IPS-18c (cell line): ENCODE measurements at regions not wholly inside any gene's neighbourhood (a gene's known extent, or its start where the extent isn't known, plus 50 kb on each side); places are given as distances from the start of the nearest gene placed in this dataset.

Experiments
- H3K4me3 ChIP-seq: 2 replicates; pipeline ENCODE4 v1.7.0; 2013; ENCODE audit warnings: low read depth, mild to moderate bottlenecking, low read length, moderate library complexity; ENCODE audit not compliant: insufficient read depth
- H3K9me3 ChIP-seq: one replicate; pipeline ENCODE4 v1.6.1; 2013; ENCODE audit warnings: mild to moderate bottlenecking, low read length, moderate library complexity; ENCODE audit not compliant: control insufficient read depth, insufficient read depth

DNA sequence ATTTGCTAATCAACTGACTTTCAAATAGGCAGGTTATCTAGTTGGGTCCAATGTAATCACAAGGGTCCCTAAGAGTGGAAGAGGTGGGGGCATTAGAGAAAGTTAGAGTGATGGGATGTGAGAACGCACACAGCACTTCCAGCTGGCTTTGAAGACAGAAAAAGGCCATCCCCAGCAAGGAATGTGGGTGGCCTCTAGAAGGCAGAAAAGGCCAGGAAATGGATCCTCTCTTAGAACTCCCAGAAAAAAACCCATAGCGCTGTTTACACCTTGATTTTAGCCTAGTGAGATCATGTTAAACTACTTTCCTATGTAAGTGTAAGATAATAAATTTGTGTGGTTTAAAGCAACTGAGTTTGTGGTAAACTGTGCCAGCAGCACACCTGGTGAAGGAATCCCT is 219.5 kb upstream of the HABP2 start:
- Histone ChIP-seq H3K4me3 (no peak overlapping the region), H3K9me3 (no peaks in the 10 kb centered on the region)

- Histone ChIP-seq H3K9me3 (no peaks in the 10 kb centered on the region), H3K4me3 (no peak overlapping the region)
These were observed 217.3 kb upstream of the HABP2 start for GRCh38 chr10:113335592-113335991.

GRCh38 chr10:113336549-113337130 is 216.2 kb upstream of the HABP2 start:
- no peak overlapping the region for H3K4me3 ChIP-seq
- no peaks in the 10 kb centered on the region for H3K9me3 ChIP-seq

GRCh38 chr10:113337142-113337541 is 215.7 kb upstream of the HABP2 start:
- H3K9me3 ChIP-seq = no peaks in the 10 kb centered on the region
- no peak overlapping the region for H3K4me3 ChIP-seq

DNA sequence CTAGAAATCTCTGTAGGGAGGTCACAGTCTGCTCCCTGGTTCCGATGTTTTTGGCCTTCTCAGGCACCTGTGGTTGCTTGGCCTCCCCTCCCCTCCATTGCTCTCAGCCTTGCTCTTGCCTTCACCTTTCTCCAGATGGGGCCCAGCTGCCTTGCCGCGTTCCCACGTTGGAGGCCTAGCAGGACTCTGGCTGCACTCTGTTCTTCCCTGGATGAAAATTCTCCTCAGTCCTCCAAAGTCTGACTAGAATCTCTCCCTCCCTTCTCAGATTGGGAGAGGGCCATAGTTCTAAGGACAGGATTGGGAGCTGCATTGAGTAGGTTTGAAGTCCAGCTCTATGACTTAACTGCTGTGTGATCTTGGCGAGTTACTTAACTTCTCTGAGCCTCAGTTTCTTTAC is 213.7 kb upstream of the HABP2 start:
- Histone ChIP-seq H3K9me3 (no peaks in the 10 kb centered on the region), H3K4me3 (no peak overlapping the region)

DNA sequence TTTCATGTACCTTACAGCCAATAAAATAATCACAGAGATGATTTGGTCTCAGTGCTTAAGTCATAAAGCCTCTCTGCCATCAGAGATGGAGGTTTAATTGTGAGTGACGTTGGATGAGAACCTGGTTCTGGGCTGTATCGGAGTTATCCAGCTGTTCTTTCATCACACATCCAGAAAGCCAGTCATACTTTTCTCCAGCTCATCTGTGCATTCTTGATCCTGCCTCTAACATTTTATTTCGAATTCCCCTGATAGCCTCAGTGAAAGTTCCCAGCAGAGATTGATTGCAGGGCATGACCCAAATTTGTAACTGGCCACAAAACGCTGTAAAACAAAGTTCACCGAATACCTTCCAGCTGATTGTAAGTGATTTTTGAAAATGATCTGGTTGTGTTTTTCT is 212.6 kb upstream of the HABP2 start:
- H3K9me3 ChIP-seq = no peaks in the 10 kb centered on the region

DNA sequence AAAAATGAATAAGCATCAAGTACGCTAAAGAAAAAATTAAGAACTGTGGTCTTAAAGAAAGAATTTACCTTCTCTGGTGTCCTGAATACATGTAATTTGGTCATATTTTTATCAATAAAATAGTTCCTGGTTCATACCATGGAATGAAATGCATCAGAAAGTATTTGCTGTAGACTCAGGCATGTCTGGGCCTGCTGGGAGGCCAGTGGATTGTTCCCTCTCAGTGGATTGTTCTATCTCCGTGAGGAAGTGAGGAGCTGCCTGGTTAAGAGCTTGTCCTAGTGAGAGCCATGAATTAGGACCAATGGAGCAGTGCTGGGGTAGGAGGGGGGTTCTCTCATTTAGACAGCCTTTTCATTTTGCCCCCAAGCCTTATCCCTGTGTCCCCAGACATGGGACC is 211.7 kb upstream of the HABP2 start:
- no peak overlapping the region for H3K4me3 ChIP-seq
- no peaks in the 10 kb centered on the region for H3K9me3 ChIP-seq

More for the DNA sequence above, 212.6 kb upstream of the HABP2 start:
- H3K4me3 ChIP-seq = no peak overlapping the region

DNA sequence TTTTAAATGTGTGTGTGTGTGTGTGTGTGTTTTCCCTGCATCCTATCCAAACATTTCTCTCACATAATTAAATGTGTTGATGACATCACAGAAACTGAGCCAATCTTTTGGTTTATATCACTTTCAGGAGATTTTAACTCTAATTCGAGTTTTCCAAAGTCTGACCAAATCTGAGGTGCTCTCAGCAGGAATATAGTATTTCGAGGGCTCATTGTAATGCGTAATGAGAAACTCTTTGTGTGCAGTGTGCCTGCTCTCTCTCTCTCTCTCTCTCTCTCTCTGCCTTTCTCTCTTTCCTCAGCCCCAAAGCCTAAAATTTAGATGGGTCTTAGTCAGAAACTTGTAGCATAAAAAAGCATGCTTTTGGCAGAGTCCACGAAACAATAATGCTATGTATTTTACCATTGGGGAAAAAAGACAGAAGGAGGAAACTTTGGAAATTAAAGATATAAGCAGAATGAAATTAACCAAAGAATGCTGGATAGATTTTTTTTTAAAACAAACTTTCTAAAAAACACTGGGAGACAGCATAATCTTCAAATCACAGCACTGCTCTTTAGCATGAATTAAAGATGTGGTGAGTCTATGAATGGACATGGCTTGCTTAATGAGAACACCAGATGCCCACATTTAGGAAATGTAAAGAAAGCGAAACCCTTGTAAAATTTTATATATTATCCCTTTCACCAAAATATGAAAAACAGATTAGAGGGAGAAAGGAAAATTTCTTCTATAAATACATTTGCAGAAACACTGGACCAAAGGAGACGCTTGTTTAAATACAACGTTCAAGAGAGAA is 206.8 kb upstream of the HABP2 start:
- H3K9me3 ChIP-seq = peaks cover 2% of the 10 kb centered on the region
- no peak overlapping the region for H3K4me3 ChIP-seq

DNA sequence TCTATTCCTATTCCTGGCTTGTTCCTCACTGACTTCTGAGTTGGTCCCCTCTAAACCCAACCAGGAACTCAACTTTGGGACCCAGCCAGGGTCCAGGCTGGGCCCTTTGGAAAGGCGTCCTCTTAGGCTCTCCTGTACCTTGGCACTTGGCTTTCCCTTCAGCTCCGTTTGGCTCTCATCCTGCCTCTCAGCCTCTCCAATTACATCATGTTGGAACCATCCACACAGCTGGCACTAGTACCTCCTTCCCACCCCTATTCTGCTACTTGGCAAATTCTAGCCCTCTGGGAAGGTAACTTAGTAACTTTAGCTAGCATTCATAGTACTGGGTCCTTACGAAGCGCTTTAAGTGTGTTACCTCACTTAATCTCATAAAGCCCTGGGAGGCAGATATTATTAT is 205.3 kb upstream of the HABP2 start:
- Histone ChIP-seq H3K4me3 (no peak overlapping the region), H3K9me3 (peaks cover 2% of the 10 kb centered on the region)

DNA sequence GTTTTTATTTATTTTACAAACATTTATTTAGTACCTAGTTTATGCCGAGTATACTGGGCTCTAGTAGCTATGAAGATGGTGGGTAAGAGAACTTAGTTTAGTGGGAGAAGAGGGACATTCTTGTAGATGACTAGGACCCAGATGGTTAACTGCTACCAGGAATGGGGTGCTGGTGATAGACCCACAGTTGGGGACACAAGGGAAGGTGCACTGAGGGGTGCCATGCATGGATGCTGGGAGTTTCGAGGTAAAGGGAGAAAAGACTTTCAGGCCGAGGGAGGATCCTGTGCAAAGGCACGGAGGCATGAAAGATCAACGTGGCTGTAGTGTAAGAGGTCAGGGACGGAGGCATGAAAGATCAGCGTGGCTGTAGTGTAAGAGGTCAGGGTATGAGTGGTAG is 204.2 kb upstream of the HABP2 start:
- Histone ChIP-seq H3K4me3 (no peak overlapping the region), H3K9me3 (peaks cover 2% of the 10 kb centered on the region)

DNA sequence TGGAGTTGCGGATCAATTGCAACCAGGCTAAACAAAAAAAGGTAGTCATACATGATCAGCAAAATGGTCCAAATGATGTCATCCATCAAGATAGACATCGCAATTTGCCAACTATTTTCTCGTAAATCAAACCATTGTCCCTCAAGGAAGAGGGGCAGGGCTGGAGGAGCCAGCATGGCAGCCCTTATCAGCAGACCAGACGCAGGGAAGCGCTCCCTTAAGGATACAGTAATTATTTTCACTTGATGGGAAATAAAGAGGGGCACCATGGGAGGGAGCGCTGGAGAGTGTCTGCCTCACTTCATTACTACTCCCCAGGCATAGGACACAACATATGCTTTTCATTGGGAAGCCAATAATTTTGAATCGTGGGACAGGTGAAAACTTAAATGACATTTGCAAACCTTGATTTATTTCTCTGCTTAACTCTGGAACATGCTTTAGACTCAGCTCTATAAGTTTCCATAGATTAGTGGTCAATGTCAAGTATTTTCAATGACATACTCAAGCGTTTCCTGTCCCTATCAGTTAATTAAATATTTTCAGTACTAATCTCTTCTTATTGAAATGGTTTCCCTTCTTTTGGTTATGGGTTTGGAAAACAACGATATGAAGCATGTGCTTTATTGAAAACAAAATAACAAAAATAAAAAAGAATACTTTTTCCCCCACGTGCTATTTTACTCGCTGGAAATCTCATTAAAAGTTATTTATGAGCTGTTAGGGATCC is 202.4 kb upstream of the HABP2 start:
- peaks cover 2% of the 10 kb centered on the region for H3K9me3 ChIP-seq
- H3K4me3 ChIP-seq = no peak overlapping the region

- Histone ChIP-seq H3K4me3 (no peak overlapping the region), H3K9me3 (no peaks in the 10 kb centered on the region)
These were observed 198.1 kb upstream of the HABP2 start for GRCh38 chr10:113354711-113355110.

DNA sequence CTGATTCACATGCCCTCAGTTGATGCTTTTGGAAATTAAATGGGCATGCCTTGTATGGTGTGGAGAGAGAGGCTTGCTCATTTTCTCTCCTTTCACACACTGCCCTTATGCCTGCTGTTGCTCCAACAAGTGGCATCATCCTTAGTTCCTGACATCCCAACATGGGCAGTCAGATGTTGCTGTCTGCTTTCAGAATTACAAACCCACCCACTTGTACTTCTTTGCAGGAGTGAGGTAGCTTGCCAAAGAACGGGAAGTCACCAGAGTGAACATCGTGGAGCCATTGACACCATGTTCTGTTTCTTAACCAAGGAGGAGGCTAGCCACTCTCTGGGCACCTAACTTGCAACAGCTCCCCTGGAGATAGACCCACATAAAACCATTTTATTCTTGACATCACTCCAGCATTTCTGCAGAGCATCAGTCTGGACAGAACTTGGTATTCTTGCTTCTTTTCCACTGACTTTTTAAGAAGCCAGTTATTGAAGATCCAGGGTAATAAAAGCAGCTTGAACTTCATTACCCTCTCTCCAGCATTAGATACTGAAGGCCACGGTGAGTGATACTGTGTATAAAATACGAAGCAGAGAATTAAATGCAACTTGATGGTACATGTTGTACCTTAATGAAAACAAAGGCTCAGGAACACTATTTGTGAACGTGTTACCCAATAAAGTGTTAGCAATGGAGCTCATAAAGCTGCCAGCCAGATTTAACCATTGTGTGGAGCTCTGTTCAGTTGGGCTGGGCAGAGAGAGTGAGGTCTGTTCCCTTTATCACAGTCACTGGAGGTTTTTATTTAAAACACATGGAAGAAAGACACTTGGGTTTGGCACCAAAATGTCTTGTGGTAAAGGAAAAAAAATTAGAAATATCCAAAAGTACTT is 195.8 kb upstream of the HABP2 start:
- Histone ChIP-seq H3K4me3 (no peak overlapping the region), H3K9me3 (no peaks in the 10 kb centered on the region)

DNA sequence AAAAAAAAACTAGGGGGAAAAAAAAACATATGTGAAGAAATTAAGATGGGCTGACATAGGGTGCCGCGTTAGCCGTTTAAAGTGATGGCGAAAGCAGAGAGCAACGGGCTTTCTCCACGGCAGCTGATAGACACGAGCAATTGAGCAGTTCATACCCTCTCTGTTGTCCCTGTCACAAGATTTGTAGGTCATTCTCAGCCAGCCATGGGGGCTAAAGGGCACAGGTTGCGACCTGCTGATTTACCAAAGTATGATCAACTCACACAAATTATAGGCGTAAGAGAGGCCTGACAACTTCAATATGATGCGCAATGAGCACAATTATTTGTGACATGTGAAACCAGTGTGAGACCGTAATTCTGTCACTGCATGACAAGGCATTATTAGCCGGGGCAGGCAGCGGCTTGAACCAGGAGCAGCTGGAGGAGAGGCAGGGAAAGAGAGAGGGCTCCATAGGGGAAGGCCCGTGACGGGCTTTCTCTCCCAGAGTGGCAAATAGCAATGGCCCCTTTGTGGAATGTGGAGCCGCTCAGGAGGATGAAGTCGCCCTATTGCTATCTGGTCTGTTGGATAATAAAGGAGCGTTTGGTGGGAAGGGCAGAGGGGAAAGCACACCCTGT is 195.1 kb upstream of the HABP2 start:
- Histone ChIP-seq H3K9me3 (no peaks in the 10 kb centered on the region), H3K4me3 (no peak overlapping the region)

GRCh38 chr10:113359655-113360054 is 193.2 kb upstream of the HABP2 start:
- H3K4me3 ChIP-seq = no peak overlapping the region
- no peaks in the 10 kb centered on the region for H3K9me3 ChIP-seq

- H3K9me3 ChIP-seq = no peaks in the 10 kb centered on the region
- H3K4me3 ChIP-seq = no peak overlapping the region
These were observed 192.0 kb upstream of the HABP2 start for GRCh38 chr10:113360870-113361269.

- H3K9me3 ChIP-seq = peaks cover 2% of the 10 kb centered on the region
These were observed 190.2 kb upstream of the HABP2 start for GRCh38 chr10:113362645-113363091.

More at GRCh38 chr10:113362645-113363091, 190.2 kb upstream of the HABP2 start:
- H3K4me3 ChIP-seq = no peak overlapping the region
